Right lobe of liver (tissue), 6 donors: ENCODE measurements at regions not wholly inside any gene's neighbourhood (a gene's known extent, or its start where the extent isn't known, plus 50 kb on each side); places are given as distances from the start of the nearest gene placed in this dataset.
"Not testable (repeated sequence)": the region's sequence is repeated elsewhere in the genome, so short reads cannot be mapped to it uniquely, and the experiment has no call there.

ENCODE experiments used
- ATAC-seq, 4 donors: fragments of 200-7000 bp; cut with Tn5 transposase; one replicate each; pipeline ENCODE4 v1.9.1; 2020; ENCODE audit warnings: mild to moderate bottlenecking in 4 of 4, moderate library complexity in 4 of 4
- DNase-seq, 3 donors: peaks; one replicate each; pipeline ENCODE4 v3.0.0-alpha.2; 2020
- H3K27ac ChIP-seq, 3 donors: fragments of 200-600 bp; one replicate each; pipeline ENCODE4 v1.8.0; 2022
- H3K27me3 ChIP-seq, 2 donors: fragments of 200-600 bp; one replicate each; pipeline ENCODE4 v1.8.0; 2022
- H3K36me3 ChIP-seq, 4 donors: fragments of 200-600 bp; sonication (generic) in 1 of 4; one replicate each; pipeline versions ENCODE4 v1.5.1 to v1.8.0; 2017 to 2022; ENCODE audit warnings: control low read depth in 1 of 4
- H3K4me1 ChIP-seq, 4 donors: fragments of 200-600 bp; sonication (generic) in 1 of 4; one replicate each; pipeline versions ENCODE4 v1.5.1 to v1.8.0; 2017 to 2022; ENCODE audit warnings: control low read depth in 1 of 4
- H3K4me3 ChIP-seq, 3 donors: fragments of 200-600 bp; one replicate each; pipeline ENCODE4 v1.8.0; 2022
- H3K9me3 ChIP-seq, 4 donors: fragments of 200-600 bp; sonication (generic) in 1 of 4; one replicate each; pipeline versions ENCODE4 v1.5.1 to v1.8.0; 2017 to 2022; ENCODE audit warnings: control low read depth in 1 of 4
- POLR2A ChIP-seq: fragments of 450-650 bp; IDR thresholded peaks from one replicate; pipeline ENCODE4 v1.6.1; 2017; ENCODE audit warnings: antibody characterized with exemption, mild to moderate bottlenecking
- WGBS: methylation state at CpG from one replicate; pipeline ENCODE4 v1.1.6; 2018; ENCODE audit warnings: low coverage, low lambda C conversion rate; ENCODE audit not compliant: insufficient coverage; ENCODE audit errors: missing lambda C conversion rate; 5-methylcytosine and 5-hydroxymethylcytosine counted together
- intact Hi-C, 2 donors: fragments of 100-400 bp; cut with DNase I; formaldehyde crosslinking; loops; one replicate each; pipeline versions ENCODE4 v1.11.2 to v1.14.1; 2022
- TF ChIP-seq, protein P1 (sequence below), 4 donors: fragments of 200-600 bp in 3 of 4; fragments of 450-650 bp in 1 of 4; IDR thresholded peaks; one replicate each; pipeline versions ENCODE4 v1.5.1 to v1.8.0; 2016 to 2022; ENCODE audit warnings: antibody characterized with exemption in 4 of 4, mild to moderate bottlenecking in 2 of 4
- donor health status: DM: no; HTN: yes; CAD: no.
- donor health status: DM: no; HTN: no; CAD: no.
- donor health status: DM: no; HTN: no; CAD: no.
- donor health status: DM: no; HTN: yes; CAD: no.
- donor health status: DM: no; HTN: yes; CAD: no.

DNA sequence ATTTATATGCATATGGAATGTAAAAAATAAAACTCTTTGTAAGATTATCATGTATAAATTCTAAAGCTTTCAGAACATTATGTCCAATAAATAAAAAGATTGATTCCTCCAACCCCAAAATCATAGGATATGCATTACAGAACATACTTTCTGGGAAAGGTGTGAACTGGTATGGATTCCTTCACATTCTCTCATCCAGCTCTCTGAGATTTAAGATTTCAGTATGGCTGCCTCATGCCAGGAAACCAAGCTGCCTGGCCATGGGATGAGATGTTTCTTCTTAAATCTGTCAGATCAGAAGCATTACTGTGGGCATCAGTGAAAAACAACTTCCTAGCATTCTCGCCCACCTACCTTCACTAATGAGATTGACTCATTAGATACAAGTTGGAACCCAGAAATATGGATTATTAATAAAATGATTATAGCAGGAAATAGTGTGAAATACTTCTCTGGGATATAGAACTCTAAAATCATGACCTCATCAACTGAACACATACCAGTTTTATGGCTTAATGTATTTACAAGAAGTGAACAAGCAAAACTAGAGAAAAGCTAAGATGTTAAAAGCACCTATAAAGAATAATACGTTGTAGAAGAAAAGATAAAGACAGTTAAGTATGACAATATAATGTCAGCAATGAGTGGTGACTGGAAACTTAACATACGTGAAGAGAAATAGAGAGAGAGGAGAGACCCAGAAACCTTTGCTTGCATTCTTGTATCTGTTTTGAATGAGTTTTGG lies 171.6 kb upstream of the PHACTR1 start:
- no peak overlapping the region for H3K4me3 ChIP-seq
- H3K27me3 ChIP-seq: no peaks in the 10 kb centered on the region
- no peaks in the 10 kb centered on the region for H3K4me1 ChIP-seq
- ATAC-seq: no peak
- intact Hi-C loops: no loop called here
- no peak for DNase-seq
- WGBS: 82% methylated on average over 3 of the region's 3 CpGs
- TF ChIP-seq, protein P1, sequence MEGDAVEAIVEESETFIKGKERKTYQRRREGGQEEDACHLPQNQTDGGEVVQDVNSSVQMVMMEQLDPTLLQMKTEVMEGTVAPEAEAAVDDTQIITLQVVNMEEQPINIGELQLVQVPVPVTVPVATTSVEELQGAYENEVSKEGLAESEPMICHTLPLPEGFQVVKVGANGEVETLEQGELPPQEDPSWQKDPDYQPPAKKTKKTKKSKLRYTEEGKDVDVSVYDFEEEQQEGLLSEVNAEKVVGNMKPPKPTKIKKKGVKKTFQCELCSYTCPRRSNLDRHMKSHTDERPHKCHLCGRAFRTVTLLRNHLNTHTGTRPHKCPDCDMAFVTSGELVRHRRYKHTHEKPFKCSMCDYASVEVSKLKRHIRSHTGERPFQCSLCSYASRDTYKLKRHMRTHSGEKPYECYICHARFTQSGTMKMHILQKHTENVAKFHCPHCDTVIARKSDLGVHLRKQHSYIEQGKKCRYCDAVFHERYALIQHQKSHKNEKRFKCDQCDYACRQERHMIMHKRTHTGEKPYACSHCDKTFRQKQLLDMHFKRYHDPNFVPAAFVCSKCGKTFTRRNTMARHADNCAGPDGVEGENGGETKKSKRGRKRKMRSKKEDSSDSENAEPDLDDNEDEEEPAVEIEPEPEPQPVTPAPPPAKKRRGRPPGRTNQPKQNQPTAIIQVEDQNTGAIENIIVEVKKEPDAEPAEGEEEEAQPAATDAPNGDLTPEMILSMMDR (IDR thresholded peaks at IDR 0.05): no peak
- TF ChIP-seq POLR2A: no peak
- no peak overlapping the region for H3K27ac ChIP-seq
- H3K9me3 ChIP-seq: no peaks in the 10 kb centered on the region
- no peaks in the 10 kb centered on the region for H3K36me3 ChIP-seq

DNA sequence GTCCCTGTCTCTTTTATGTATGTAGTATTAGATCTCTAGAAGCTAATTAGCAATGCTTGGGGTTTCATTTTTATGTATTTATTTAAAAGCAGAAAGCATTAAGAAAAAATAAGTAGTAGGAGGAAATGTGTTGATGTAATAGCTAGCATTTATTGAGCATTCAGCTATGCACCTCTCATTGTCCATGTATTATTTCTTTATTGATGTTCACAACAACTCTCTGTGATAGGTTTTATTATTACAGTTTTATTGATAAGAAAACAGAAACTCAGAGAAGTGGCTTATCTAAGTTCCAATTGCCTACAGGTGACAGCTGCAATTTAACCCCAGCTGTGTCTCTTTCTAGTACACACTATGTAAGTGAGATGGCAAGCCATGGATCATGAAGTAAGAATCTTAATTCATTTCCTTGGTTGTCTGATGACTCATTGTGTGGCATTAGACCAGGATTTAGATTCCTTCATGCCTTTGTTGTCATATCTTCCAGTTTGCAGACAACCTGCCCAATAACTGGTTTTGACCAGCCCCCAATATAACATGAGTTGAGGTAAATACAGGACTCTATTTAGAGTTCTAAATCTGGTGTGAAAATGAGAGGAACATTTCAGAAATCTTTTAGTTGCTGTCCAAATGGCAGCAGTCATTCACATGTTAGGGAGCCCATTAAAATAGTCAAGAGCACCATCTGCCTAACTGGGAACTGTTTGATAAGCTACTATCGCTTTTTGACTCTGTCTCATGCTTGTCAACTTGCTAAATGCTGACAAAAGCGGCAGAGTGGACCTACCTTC lies 170.8 kb upstream of the PHACTR1 start:
- Histone ChIP-seq H3K9me3 (no peaks in the 10 kb centered on the region), H3K27ac (no peak overlapping the region), H3K4me1 (no peaks in the 10 kb centered on the region), H3K27me3 (no peaks in the 10 kb centered on the region), H3K36me3 (no peaks in the 10 kb centered on the region), H3K4me3 (no peak overlapping the region)
- intact Hi-C loops: no loop called here
- DNase-seq (no peak), ATAC-seq (no peak)
- WGBS: 83% methylated on average over 2 of the region's 2 CpGs
- TF ChIP-seq POLR2A: no peak
- TF ChIP-seq, protein P1 (IDR thresholded peaks at IDR 0.05): no peak

GRCh38 chr6:12546410-12547002 lies 170.1 kb upstream of the PHACTR1 start:
- no peak overlapping the region for H3K27ac ChIP-seq
- WGBS: 82% methylated on average over 4 of the region's 4 CpGs

GRCh38 chr6:12548526-12548925 lies 168.0 kb upstream of the PHACTR1 start:
- TF ChIP-seq, protein P1 (IDR thresholded peaks at IDR 0.05): no peak
- TF ChIP-seq POLR2A: no peak
- Histone ChIP-seq H3K4me3 (no peak overlapping the region), H3K27me3 (no peaks in the 10 kb centered on the region), H3K36me3 (no peaks in the 10 kb centered on the region), H3K9me3 (no peaks in the 10 kb centered on the region), H3K4me1 (no peaks in the 10 kb centered on the region), H3K27ac (no peak overlapping the region)
- intact Hi-C loops: no loop called here
- WGBS: 64% methylated on average over 2 of the region's 2 CpGs
- ATAC-seq: no peak
- DNase-seq: no peak

More at GRCh38 chr6:12546410-12547002, 170.1 kb upstream of the PHACTR1 start:
- Histone ChIP-seq H3K9me3 (no peaks in the 10 kb centered on the region), H3K36me3 (no peaks in the 10 kb centered on the region), H3K27me3 (no peaks in the 10 kb centered on the region), H3K4me3 (no peak overlapping the region), H3K4me1 (no peaks in the 10 kb centered on the region)
- ATAC-seq (no peak), DNase-seq (no peak)
- TF ChIP-seq, protein P1 (IDR thresholded peaks at IDR 0.05): no peak
- TF ChIP-seq POLR2A: no peak
- intact Hi-C loops: no loop called here

DNA sequence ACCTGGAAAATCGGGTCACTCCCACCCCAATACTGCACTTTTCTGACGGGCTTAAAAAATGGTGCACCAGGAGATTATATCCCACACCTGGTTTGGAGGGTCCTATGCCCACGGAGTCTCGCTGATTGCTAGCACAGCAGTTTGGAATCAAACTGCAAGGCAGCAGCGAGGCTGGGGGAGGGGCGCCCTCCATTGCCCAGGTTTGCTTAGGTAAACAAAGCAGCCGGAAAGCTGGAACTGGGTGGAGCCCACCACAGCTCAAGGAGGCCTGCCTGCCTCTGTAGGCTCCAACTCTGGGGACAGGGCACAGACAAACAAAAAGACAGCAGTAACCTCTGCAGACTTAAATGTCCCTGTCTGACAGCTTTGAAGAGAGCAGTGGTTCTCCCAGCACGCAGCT lies 167.1 kb upstream of the PHACTR1 start:
- H3K4me3 ChIP-seq, ATAC-seq, H3K27me3 ChIP-seq, DNase-seq, H3K4me1 ChIP-seq, H3K36me3 ChIP-seq, H3K9me3 ChIP-seq, intact Hi-C loops, H3K27ac ChIP-seq: not testable (repeated sequence)
- no CpG with 5 or more reads among the region's 8 CpGs for WGBS

- H3K36me3 ChIP-seq, H3K27ac ChIP-seq, ATAC-seq, H3K4me1 ChIP-seq, H3K4me3 ChIP-seq, H3K9me3 ChIP-seq, DNase-seq, H3K27me3 ChIP-seq, intact Hi-C loops: not testable (repeated sequence)
- 79% methylated on average over 2 of the region's 2 CpGs for WGBS
Observed at GRCh38 chr6:12554820-12555219, 161.7 kb upstream of the PHACTR1 start.
